ENCODE measurements at regions not wholly inside any gene's neighbourhood (a gene's known extent, or its start where the extent isn't known, plus 50 kb on each side); places are given as distances from the start of the nearest gene placed in this dataset.

- Histone ChIP-seq H3K27me3 (ENCODE audit: low read depth) (no peaks in the 10 kb centered on the region), H3K27ac (no peak overlapping the region), H3K4me3 (no peak overlapping the region), H3K36me3 (no peaks in the 10 kb centered on the region), H3K9me3 (no peaks in the 10 kb centered on the region), H3K4me1 (no peaks in the 10 kb centered on the region)
- intact Hi-C loops (cut with DNase I), result no loop called here
- TF ChIP-seq CTCF (IDR thresholded peaks at IDR 0.05), result no peak
- ATAC-seq, result no peak
- DNase-seq, result no peak
These were observed 548.2 kb downstream of the CBLN2 start for GRCh38 chr18:71995904-71996465.

GRCh38 chr18:71994273-71994672 lies 549.9 kb downstream of the CBLN2 start:
- Histone ChIP-seq H3K27me3 (ENCODE audit: low read depth) (no peaks in the 10 kb centered on the region), H3K36me3 (no peaks in the 10 kb centered on the region), H3K4me3 (no peak overlapping the region), H3K4me1 (no peaks in the 10 kb centered on the region), H3K27ac (no peak overlapping the region), H3K9me3 (no peaks in the 10 kb centered on the region)
- intact Hi-C loops (cut with DNase I), result no loop called here
- ATAC-seq, result no peak
- TF ChIP-seq CTCF (IDR thresholded peaks at IDR 0.05), result no peak
- DNase-seq, result no peak

- TF ChIP-seq CTCF (IDR thresholded peaks at IDR 0.05), result no peak
- no peak for ATAC-seq
- no peak for DNase-seq
- Histone ChIP-seq H3K36me3 (no peaks in the 10 kb centered on the region), H3K27me3 (ENCODE audit: low read depth) (no peaks in the 10 kb centered on the region), H3K27ac (no peak overlapping the region), H3K4me1 (no peaks in the 10 kb centered on the region), H3K9me3 (peaks cover 6% of the 10 kb centered on the region), H3K4me3 (no peak overlapping the region)
- intact Hi-C loops (cut with DNase I), result no loop called here
These were observed 554.5 kb downstream of the CBLN2 start for GRCh38 chr18:71989616-71990015.

- no peak for TF ChIP-seq CTCF (IDR thresholded peaks at IDR 0.05)
- H3K27ac ChIP-seq, result no peak overlapping the region
- no peak for ATAC-seq
- H3K27me3 ChIP-seq (ENCODE audit: low read depth), result no peaks in the 10 kb centered on the region
- no peak for DNase-seq
- no peaks in the 10 kb centered on the region for H3K36me3 ChIP-seq
- H3K4me1 ChIP-seq, result no peaks in the 10 kb centered on the region
- no peak overlapping the region for H3K4me3 ChIP-seq
- intact Hi-C loops (cut with DNase I), result no loop called here
- peaks cover 6% of the 10 kb centered on the region for H3K9me3 ChIP-seq
These were observed 557.6 kb downstream of the CBLN2 start for GRCh38 chr18:71986351-71987050.

- ATAC-seq (no peak), DNase-seq (no peak)
- Histone ChIP-seq H3K36me3 (no peaks in the 10 kb centered on the region), H3K9me3 (no peaks in the 10 kb centered on the region), H3K4me1 (no peaks in the 10 kb centered on the region), H3K27ac (no peak overlapping the region), H3K27me3 (ENCODE audit: low read depth) (no peaks in the 10 kb centered on the region), H3K4me3 (no peak overlapping the region)
- no peak for TF ChIP-seq CTCF (IDR thresholded peaks at IDR 0.05)
- intact Hi-C loops (cut with DNase I), result no loop called here
These were observed 567.4 kb downstream of the CBLN2 start for GRCh38 chr18:71976744-71977143.

Measured in lower lobe of right lung (tissue), 2 donors.